ENCODE measurements at regions not wholly inside any gene's neighbourhood (a gene's known extent, or its start where the extent isn't known, plus 50 kb on each side); places are given as distances from the start of the nearest gene placed in this dataset.

- DNase-seq, result no peak
Observed at GRCh38 chr10:43825984-43826383, 177.3 kb upstream of the ZNF32 start.

GRCh38 chr10:43825421-43825820 lies 176.7 kb upstream of the ZNF32 start:
- DNase-seq, result no peak

GRCh38 chr10:43824934-43825333 lies 176.3 kb upstream of the ZNF32 start:
- DNase-seq, result peak; percentile 19

GRCh38 chr10:43822631-43823580 lies 174.2 kb upstream of the ZNF32 start:
- peak; percentile 74 for DNase-seq

GRCh38 chr10:43821103-43821502 lies 172.4 kb upstream of the ZNF32 start:
- DNase-seq, result no peak

- DNase-seq, result peak; percentile 42
Observed at GRCh38 chr10:43820663-43821062, 172.0 kb upstream of the ZNF32 start.

GRCh38 chr10:43819464-43820230 lies 171.0 kb upstream of the ZNF32 start:
- peak; percentile 59 for DNase-seq

GRCh38 chr10:43818687-43819086 lies 170.0 kb upstream of the ZNF32 start:
- DNase-seq, result no peak

- peak; percentile 90 for DNase-seq
Observed at GRCh38 chr10:43817368-43817767, 168.7 kb upstream of the ZNF32 start.

GRCh38 chr10:43816351-43817321 lies 168.0 kb upstream of the ZNF32 start:
- peak; percentile 98 for DNase-seq

GRCh38 chr10:43815181-43815885 lies 166.7 kb upstream of the ZNF32 start:
- no peak for DNase-seq

GRCh38 chr10:43814663-43815062 lies 166.0 kb upstream of the ZNF32 start:
- peak; percentile 74 for DNase-seq

GRCh38 chr10:43811871-43812270 lies 163.2 kb upstream of the ZNF32 start:
- DNase-seq, result no peak

- DNase-seq, result peak; percentile 91
Observed at GRCh38 chr10:43809211-43809930, 160.7 kb upstream of the ZNF32 start.

- peak; percentile 38 for DNase-seq
Observed at GRCh38 chr10:43808136-43808535, 159.5 kb upstream of the ZNF32 start.

- DNase-seq, result no peak
Observed at GRCh38 chr10:43806831-43807640, 158.4 kb upstream of the ZNF32 start.

GRCh38 chr10:43803791-43804190 lies 155.1 kb upstream of the ZNF32 start:
- no peak for DNase-seq

- DNase-seq, result no peak
Observed at GRCh38 chr10:43802988-43803696, 154.5 kb upstream of the ZNF32 start.

- no peak for DNase-seq
Observed at GRCh38 chr10:43801626-43802025, 152.9 kb upstream of the ZNF32 start.

GRCh38 chr10:43801140-43801539 lies 152.5 kb upstream of the ZNF32 start:
- DNase-seq, result no peak
